Hippocampal formation (tissue), 2 donors: ENCODE measurements at regions not wholly inside any gene's neighbourhood (a gene's known extent, or its start where the extent isn't known, plus 50 kb on each side); places are given as distances from the start of the nearest gene placed in this dataset.
"Not testable (repeated sequence)": the region's sequence is repeated elsewhere in the genome, so short reads cannot be mapped to it uniquely, and the experiment has no call there.

Experiments
- DNase-seq, 2 donors: peaks; one replicate each; lab custom pipeline; 2025; lab: John Stamatoyannopoulos, UW

DNA sequence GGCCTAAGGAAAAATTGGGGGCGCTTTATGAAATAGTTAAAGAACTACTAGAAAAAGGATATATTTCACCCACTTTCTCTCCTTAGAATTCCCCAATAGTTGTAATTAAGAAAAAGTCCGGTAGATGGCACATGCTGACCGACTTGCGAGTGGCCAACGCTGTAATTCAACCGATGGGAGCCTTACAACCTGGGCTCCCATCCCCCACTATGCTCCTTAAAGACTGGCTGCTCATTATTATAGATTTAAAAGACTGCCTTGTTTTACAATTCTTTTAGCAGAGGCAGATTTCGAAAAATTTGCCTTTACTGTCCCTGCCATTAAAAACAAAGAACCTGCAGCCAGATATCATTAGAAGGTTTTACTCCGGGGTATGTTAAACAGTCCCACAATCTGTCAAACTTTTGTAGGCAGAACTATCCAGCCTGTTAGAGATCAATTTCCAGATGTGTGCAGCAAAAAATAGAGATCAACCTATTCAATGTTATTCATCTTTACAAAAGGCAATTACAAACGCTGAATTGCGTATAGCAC, 58.5 kb upstream of the PRSS16 start:
- DNase-seq, result peak; percentile 34 to 66

DNA sequence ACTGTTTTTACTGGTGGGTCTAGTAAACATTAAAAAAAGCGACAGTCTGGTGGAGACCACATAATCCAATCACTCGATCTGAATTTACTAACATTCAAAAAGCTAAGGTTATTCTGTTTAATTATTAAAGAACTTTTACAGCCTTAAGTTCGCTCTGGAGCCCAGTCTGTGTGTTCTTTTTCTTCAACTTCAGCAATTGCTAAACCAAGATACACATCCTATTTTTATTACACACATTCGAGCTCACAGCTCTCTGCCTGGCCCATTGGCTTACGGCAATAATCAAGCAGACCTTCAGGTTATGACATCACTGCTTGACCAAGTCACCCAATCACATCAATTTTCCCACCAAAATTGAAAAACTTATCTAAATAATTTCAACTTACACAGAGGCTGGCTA, 57.4 kb upstream of the PRSS16 start:
- no peak for DNase-seq

DNA sequence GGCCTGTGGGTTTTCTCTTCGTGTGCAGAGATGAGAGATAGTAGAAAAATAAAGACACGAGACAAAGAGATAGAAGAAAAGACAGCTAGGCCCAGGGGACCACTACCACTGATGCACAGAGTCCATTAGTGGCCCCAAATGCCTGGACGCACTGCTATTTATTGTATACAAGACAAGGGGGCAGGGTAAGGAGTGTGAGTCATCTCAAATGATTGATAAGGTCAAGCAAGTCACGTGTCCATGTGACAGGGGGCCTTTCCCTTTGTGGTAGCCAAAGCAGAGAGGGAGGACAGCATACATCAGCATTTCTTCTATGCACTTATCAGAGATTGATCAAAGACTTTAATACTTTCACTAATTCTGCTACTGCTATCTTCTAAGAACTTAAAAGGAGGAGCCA, 53.0 kb upstream of the PRSS16 start:
- DNase-seq, result not testable (repeated sequence)

DNA sequence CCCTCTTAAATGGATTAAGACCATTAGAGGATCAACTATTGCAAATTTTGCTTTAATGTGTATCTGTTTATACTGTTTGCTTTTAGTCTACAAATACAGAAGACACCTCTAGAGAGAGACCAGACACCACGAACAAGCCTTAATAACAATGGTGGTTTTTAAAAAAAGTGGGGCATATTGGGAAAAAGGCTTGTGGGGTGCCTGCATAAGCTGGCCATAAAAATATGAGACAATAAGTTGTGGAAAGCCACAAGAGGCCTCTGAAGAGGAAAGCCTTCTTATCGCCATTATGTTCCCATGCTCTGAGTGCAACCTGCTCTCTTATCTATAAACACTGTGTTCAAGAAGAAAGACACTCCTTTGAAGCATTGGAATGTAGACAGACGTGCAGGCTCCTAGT, 52.0 kb upstream of the PRSS16 start:
- not testable (repeated sequence) for DNase-seq
